Heart left ventricle (tissue), 13 donors: ENCODE measurements at regions not wholly inside any gene's neighbourhood (a gene's known extent, or its start where the extent isn't known, plus 50 kb on each side); places are given as distances from the start of the nearest gene placed in this dataset.

Source experiments
- POLR2A ChIP-seq, 2 donors: fragments of 450-650 bp; IDR thresholded peaks; one replicate each; pipeline ENCODE4 v1.6.1; 2017; ENCODE audit warnings: antibody characterized with exemption in 2 of 2, mild to moderate bottlenecking in 2 of 2, moderate library complexity in 2 of 2
- TF ChIP-seq, protein P1 (sequence below), 12 donors: fragments of 200-600 bp; sonication (generic) in 4 of 12; IDR thresholded peaks; one replicate each; pipeline versions ENCODE4 v1.5.0 to v1.8.0; 2018 to 2022; ENCODE audit warnings: antibody characterized with exemption in 12 of 12, mild to moderate bottlenecking in 5 of 12
- donor health status: ischemic (EF 13 %, LVEDD 7.1; RV severe dilation, severe dysfunction).
- donor health status: DM: no; HTN: yes; CAD: no.
- donor health status: DM: no; HTN: no; CAD: no.
- donor health status: ischemic (EF 25% LVEDD 6.9; RV normal size, moderate dysfunction).
- donor health status: ischemic (EF 25% LVEDD 5.7; RV mildly dilated, moderate dysfunction).
- donor health status: ischemic (EF 35%, LVEDD 5.7; RV mildly dilated, moderate dysfunction).
- donor health status: nonischemic (EF 11% LVEDD 7.7; RV severe dilation, severe dysfunction).
- donor health status: DM: yes; HTN: yes; CAD: no.
- donor health status: PGD.
- donor health status: ischemic (EF 29% LVEDD 5.4; RV normal size, mild dysfunction).
- donor health status: nonischemic (EF 23%, LVEDD 6.1; RV moderate dilation, normal function).

DNA sequence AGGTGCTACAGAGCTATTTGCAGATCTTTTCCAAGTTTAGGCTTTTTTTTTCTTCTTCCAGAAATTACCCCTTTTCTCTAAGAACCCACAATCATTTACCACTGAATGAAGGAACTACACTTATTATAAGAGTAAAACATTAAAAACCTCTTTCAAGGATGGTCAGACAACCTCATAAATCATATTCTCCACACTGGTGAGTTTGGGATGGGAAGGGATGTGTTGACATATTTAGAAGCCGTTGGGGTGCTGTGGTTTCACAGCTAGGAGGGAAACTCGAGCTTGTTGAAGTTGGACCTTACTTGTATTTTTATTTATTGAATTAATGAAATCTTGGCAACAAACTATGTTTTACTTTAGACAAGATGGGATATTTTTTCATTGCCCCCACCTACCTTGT lies 289.4 kb upstream of the MEIS1 start:
- TF ChIP-seq POLR2A (IDR thresholded peaks at IDR 0.05), result no peak
- TF ChIP-seq, protein P1, sequence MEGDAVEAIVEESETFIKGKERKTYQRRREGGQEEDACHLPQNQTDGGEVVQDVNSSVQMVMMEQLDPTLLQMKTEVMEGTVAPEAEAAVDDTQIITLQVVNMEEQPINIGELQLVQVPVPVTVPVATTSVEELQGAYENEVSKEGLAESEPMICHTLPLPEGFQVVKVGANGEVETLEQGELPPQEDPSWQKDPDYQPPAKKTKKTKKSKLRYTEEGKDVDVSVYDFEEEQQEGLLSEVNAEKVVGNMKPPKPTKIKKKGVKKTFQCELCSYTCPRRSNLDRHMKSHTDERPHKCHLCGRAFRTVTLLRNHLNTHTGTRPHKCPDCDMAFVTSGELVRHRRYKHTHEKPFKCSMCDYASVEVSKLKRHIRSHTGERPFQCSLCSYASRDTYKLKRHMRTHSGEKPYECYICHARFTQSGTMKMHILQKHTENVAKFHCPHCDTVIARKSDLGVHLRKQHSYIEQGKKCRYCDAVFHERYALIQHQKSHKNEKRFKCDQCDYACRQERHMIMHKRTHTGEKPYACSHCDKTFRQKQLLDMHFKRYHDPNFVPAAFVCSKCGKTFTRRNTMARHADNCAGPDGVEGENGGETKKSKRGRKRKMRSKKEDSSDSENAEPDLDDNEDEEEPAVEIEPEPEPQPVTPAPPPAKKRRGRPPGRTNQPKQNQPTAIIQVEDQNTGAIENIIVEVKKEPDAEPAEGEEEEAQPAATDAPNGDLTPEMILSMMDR (IDR thresholded peaks at IDR 0.05), result no peak
